ENCODE measurements at regions not wholly inside any gene's neighbourhood (a gene's known extent, or its start where the extent isn't known, plus 50 kb on each side); places are given as distances from the start of the nearest gene placed in this dataset.

- TF ChIP-seq POLR2A (IDR thresholded peaks at IDR 0.05; ENCODE audit: low read depth, low read length) (no peak), POLR2AphosphoS5 (IDR thresholded peaks at IDR 0.05; ENCODE audit: low read depth, low read length) (no peak)
Observed at GRCh38 chr2:173630425-173631126, 275.9 kb downstream of the CDCA7 start.

All from GM12891 (cell line).